Adrenal gland (tissue), 5 donors: ENCODE measurements at regions not wholly inside any gene's neighbourhood (a gene's known extent, or its start where the extent isn't known, plus 50 kb on each side); places are given as distances from the start of the nearest gene placed in this dataset.

ENCODE experiments used
- POLR2A ChIP-seq, 2 donors: fragments of 450-650 bp; IDR thresholded peaks; one replicate each; pipeline ENCODE4 v1.6.1; 2017; ENCODE audit warnings: antibody characterized with exemption in 2 of 2, mild to moderate bottlenecking in 2 of 2, moderate library complexity in 1 of 2
- TF ChIP-seq, protein P1 (sequence below), 6 experiments: fragments of 450-650 bp in 4 of 6; fragments of 200-600 bp in 2 of 6; sonication (generic) in 1 of 6; IDR thresholded peaks; 1 replicate in 5 of 6; 2 replicates in 1 of 6; pipeline versions ENCODE4 v1.5.1 to v1.8.0; 2016 to 2021; ENCODE audit warnings: antibody characterized with exemption in 6 of 6, mild to moderate bottlenecking in 2 of 6, moderate library complexity in 1 of 6
- donor health status: DM: no; HTN: no; CAD: no.

- TF ChIP-seq, protein P1, sequence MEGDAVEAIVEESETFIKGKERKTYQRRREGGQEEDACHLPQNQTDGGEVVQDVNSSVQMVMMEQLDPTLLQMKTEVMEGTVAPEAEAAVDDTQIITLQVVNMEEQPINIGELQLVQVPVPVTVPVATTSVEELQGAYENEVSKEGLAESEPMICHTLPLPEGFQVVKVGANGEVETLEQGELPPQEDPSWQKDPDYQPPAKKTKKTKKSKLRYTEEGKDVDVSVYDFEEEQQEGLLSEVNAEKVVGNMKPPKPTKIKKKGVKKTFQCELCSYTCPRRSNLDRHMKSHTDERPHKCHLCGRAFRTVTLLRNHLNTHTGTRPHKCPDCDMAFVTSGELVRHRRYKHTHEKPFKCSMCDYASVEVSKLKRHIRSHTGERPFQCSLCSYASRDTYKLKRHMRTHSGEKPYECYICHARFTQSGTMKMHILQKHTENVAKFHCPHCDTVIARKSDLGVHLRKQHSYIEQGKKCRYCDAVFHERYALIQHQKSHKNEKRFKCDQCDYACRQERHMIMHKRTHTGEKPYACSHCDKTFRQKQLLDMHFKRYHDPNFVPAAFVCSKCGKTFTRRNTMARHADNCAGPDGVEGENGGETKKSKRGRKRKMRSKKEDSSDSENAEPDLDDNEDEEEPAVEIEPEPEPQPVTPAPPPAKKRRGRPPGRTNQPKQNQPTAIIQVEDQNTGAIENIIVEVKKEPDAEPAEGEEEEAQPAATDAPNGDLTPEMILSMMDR (IDR thresholded peaks at IDR 0.05): no peak
- TF ChIP-seq POLR2A (IDR thresholded peaks at IDR 0.05): no peak
Observed at GRCh38 chr10:85545874-85546273, 820.7 kb downstream of the GRID1 start.
